Testis (tissue), 2 donors: ENCODE measurements at regions not wholly inside any gene's neighbourhood (a gene's known extent, or its start where the extent isn't known, plus 50 kb on each side); places are given as distances from the start of the nearest gene placed in this dataset.

Source experiments
- CTCF ChIP-seq, 3 experiments: fragments of 450-650 bp in 2 of 3; fragments of 200-600 bp in 1 of 3; sonication (generic) in 1 of 3; IDR thresholded peaks; one replicate each; pipeline ENCODE4 v1.5.1; 2016 to 2019; ENCODE audit warnings: antibody characterized with exemption in 3 of 3, mild to moderate bottlenecking in 2 of 3, moderate library complexity in 1 of 3
- POLR2A ChIP-seq: fragments of 450-650 bp; IDR thresholded peaks from one replicate; pipeline ENCODE4 v1.6.1; 2017; ENCODE audit warnings: antibody characterized with exemption, mild to moderate bottlenecking, moderate library complexity

- TF ChIP-seq CTCF (IDR thresholded peaks at IDR 0.05) = no peak
- no peak for TF ChIP-seq POLR2A
Observed at GRCh38 chr4:3598695-3599227, 66.5 kb upstream of the LRPAP1 start.
